PC-9 (cell line): ENCODE measurements at regions not wholly inside any gene's neighbourhood (a gene's known extent, or its start where the extent isn't known, plus 50 kb on each side); places are given as distances from the start of the nearest gene placed in this dataset.

Experiments
- BruUV-seq: library from RNA; stranded (reverse); fragments of 400-500 nt; replicated peaks from 2 replicates; lab custom pipeline; 2021; lab: Mats Ljungman, UMichigan
- CTCF ChIA-PET: fragments of 300-600 bp; sonication (Branson Sonifier 250); formaldehyde crosslinking; loops from one replicate; lab custom pipeline; 2022; ENCODE audit warnings: antibody characterized with exemption; lab: Charles Lee
- POLR2A ChIA-PET: fragments of 300-600 bp; sonication (Branson Sonifier 250); formaldehyde crosslinking; loops from one replicate; lab custom pipeline; 2022; ENCODE audit warnings: antibody characterized with exemption; ENCODE audit not compliant: unreplicated experiment; lab: Charles Lee
- DNase-seq, 2 experiments: peaks; one replicate each; pipeline versions ENCODE4 v3.0.0 to v3.0.0-alpha.2; 2015 to 2022; ENCODE audit warnings: mixed read lengths in 1 of 2
- H2AFZ ChIP-seq: fragments of 200-600 bp; sonication (generic); 2 replicates; pipeline ENCODE4 v1.8.1; 2017; ENCODE audit warnings: antibody characterized with exemption
- H3F3A ChIP-seq: fragments of 200-600 bp; sonication (generic); 2 replicates; pipeline ENCODE4 v1.8.1; 2017; ENCODE audit warnings: antibody characterized with exemption, mild to moderate bottlenecking, low read depth; ENCODE audit not compliant: insufficient read depth
- H3K27ac ChIP-seq: fragments of 200-600 bp; sonication (generic); 2 replicates; pipeline ENCODE4 v1.6.1; 2016; ENCODE audit warnings: mixed run types
- H3K27me3 ChIP-seq: fragments of 200-600 bp; sonication (generic); 2 replicates; pipeline ENCODE4 v1.6.1; 2016; ENCODE audit warnings: low read depth, mixed run types; ENCODE audit not compliant: insufficient read depth
- H3K36me3 ChIP-seq: fragments of 200-600 bp; sonication (generic); 2 replicates; pipeline ENCODE4 v1.6.1; 2016; ENCODE audit warnings: low read depth, mixed run types
- H3K4me1 ChIP-seq: fragments of 200-600 bp; sonication (generic); replicated peaks from 2 replicates; pipeline ENCODE4 v1.6.1; 2016; ENCODE audit warnings: mixed run types; ENCODE audit not compliant: insufficient read depth
- H3K4me2 ChIP-seq: fragments of 200-600 bp; sonication (generic); 2 replicates; pipeline ENCODE4 v1.6.1; 2017; ENCODE audit warnings: mixed run types
- H3K4me3 ChIP-seq: fragments of 200-600 bp; sonication (generic); 2 replicates; pipeline ENCODE4 v1.6.1; 2016; ENCODE audit warnings: mixed run types
- H3K79me2 ChIP-seq: fragments of 200-600 bp; sonication (generic); 2 replicates; pipeline ENCODE4 v1.6.1; 2017; ENCODE audit warnings: low read depth, mixed run types
- H3K9me2 ChIP-seq: fragments of 200-600 bp; sonication (generic); 2 replicates; pipeline ENCODE4 v1.8.1; 2017; ENCODE audit warnings: mild to moderate bottlenecking; ENCODE audit not compliant: insufficient read depth
- H3K9me3 ChIP-seq: fragments of 200-600 bp; sonication (generic); 2 replicates; pipeline ENCODE4 v1.8.1; 2016; ENCODE audit warnings: low read depth; ENCODE audit not compliant: insufficient read depth
- H4K20me1 ChIP-seq: fragments of 200-600 bp; sonication (generic); 2 replicates; pipeline ENCODE4 v1.8.1; 2017; ENCODE audit not compliant: insufficient read depth
- CTCF ChIP-seq: fragments of 200-600 bp; sonication (generic); conservative IDR thresholded peaks from 2 replicates; pipeline ENCODE4 v1.6.1; 2017; ENCODE audit warnings: mixed run types, antibody characterized with exemption, mild to moderate bottlenecking, moderate library complexity
- EZH2 ChIP-seq: fragments of 200-600 bp; sonication (generic); IDR thresholded peaks from 2 replicates; pipeline ENCODE4 v1.8.0; 2017; ENCODE audit warnings: antibody characterized with exemption, low read depth
- intact Hi-C: fragments of 100-400 bp; cut with micrococcal nuclease; formaldehyde crosslinking; loops from one replicate; pipeline ENCODE4 v1.10.0; 2022; ENCODE audit not compliant: unreplicated experiment

GRCh38 chr4:35399912-35400311 is 844.4 kb downstream of the ARAP2 start:
- H3K9me2 ChIP-seq: no peaks in the 10 kb centered on the region
- ChIA-PET POLR2A (no interaction called here), CTCF (no interaction called here)
- no peak for TF ChIP-seq CTCF
- no peak for TF ChIP-seq EZH2
- intact Hi-C loops: no loop called here
- H3K4me3 ChIP-seq: no peak overlapping the region
- H3K79me2 ChIP-seq: no peaks in the 10 kb centered on the region
- no peaks in the 10 kb centered on the region for H3K9me3 ChIP-seq
- H4K20me1 ChIP-seq: no peaks in the 10 kb centered on the region
- H3K36me3 ChIP-seq: no peaks in the 10 kb centered on the region
- H3K27ac ChIP-seq: no peak overlapping the region
- H2AFZ ChIP-seq: no peak overlapping the region
- no peak overlapping the region for H3K4me2 ChIP-seq
- no peaks in the 10 kb centered on the region for H3F3A ChIP-seq
- BruUV-seq: no TSS peak
- no peaks in the 10 kb centered on the region for H3K4me1 ChIP-seq
- H3K27me3 ChIP-seq: no peaks in the 10 kb centered on the region
- DNase-seq: no peak

- Histone ChIP-seq H3K9me3 (no peaks in the 10 kb centered on the region), H3K4me2 (no peak overlapping the region), H3K27ac (no peak overlapping the region), H3K27me3 (no peaks in the 10 kb centered on the region), H3K36me3 (no peaks in the 10 kb centered on the region), H3F3A (no peaks in the 10 kb centered on the region), H3K9me2 (no peaks in the 10 kb centered on the region), H4K20me1 (no peaks in the 10 kb centered on the region), H2AFZ (no peak overlapping the region), H3K4me3 (no peak overlapping the region), H3K79me2 (no peaks in the 10 kb centered on the region), H3K4me1 (no peaks in the 10 kb centered on the region)
- DNase-seq: no peak
- ChIA-PET POLR2A (no interaction called here), CTCF (no interaction called here)
- intact Hi-C loops: no loop called here
- no TSS peak for BruUV-seq
- TF ChIP-seq EZH2 (no peak), CTCF (no peak)
Observed at GRCh38 chr4:35423104-35423503, 821.2 kb downstream of the ARAP2 start.

GRCh38 chr4:35447474-35447873 is 796.8 kb downstream of the ARAP2 start:
- POLR2A ChIA-PET: no interaction called here
- Histone ChIP-seq H3K4me1 (no peaks in the 10 kb centered on the region), H3K36me3 (no peaks in the 10 kb centered on the region), H3K27ac (no peak overlapping the region), H3K9me3 (no peaks in the 10 kb centered on the region), H2AFZ (no peak overlapping the region), H3K4me3 (no peak overlapping the region), H4K20me1 (no peaks in the 10 kb centered on the region), H3K27me3 (no peaks in the 10 kb centered on the region), H3F3A (no peaks in the 10 kb centered on the region), H3K9me2 (no peaks in the 10 kb centered on the region), H3K4me2 (no peak overlapping the region), H3K79me2 (no peaks in the 10 kb centered on the region)
- no TSS peak for BruUV-seq
- CTCF ChIA-PET: no interaction called here
- TF ChIP-seq CTCF: no peak
- TF ChIP-seq EZH2: no peak
- intact Hi-C loops: no loop called here
- no peak for DNase-seq
